ENCODE measurements at regions not wholly inside any gene's neighbourhood (a gene's known extent, or its start where the extent isn't known, plus 50 kb on each side); places are given as distances from the start of the nearest gene placed in this dataset.

- peak overlapping the region; percentile 98 for H3K27ac ChIP-seq (ENCODE audit: low read length)
- H3K9me2 ChIP-seq (ENCODE audit: insufficient read depth, low read length), result no peaks in the 10 kb centered on the region
- H3K79me2 ChIP-seq (replicated peaks; ENCODE audit: insufficient read depth, low read length), result peaks cover 4% of the 10 kb centered on the region
- no peaks in the 10 kb centered on the region for H3K9me3 ChIP-seq (ENCODE audit: low read length)
- no peak overlapping the region for H3K4me2 ChIP-seq (ENCODE audit: low read length)
- H4K20me1 ChIP-seq (ENCODE audit: insufficient read depth), result no peaks in the 10 kb centered on the region
- H3K4me3 ChIP-seq (ENCODE audit: low read length), result no peak overlapping the region
- peak overlapping the region; percentile 86 for H3K9ac ChIP-seq (ENCODE audit: low read length)
- H3K36me3 ChIP-seq (ENCODE audit: insufficient read depth, low read length), result no peaks in the 10 kb centered on the region
- H3K27me3 ChIP-seq (ENCODE audit: insufficient read depth, low read depth, low read length), result no peaks in the 10 kb centered on the region
- no peak overlapping the region for H2AFZ ChIP-seq (ENCODE audit: low read depth, low read length)
- TF ChIP-seq RAD21 (conservative IDR thresholded peaks at IDR 0.05), result no peak
- TF ChIP-seq POLR2AphosphoS5 (IDR thresholded peaks at IDR 0.05), result peak; percentile 60
- peak; percentile 15 for TF ChIP-seq SMC3 (conservative IDR thresholded peaks at IDR 0.05; ENCODE audit: poor library complexity)
- no peak for TF ChIP-seq CTCF (IDR thresholded peaks at IDR 0.05; ENCODE audit: poor library complexity, severe bottlenecking)
- TF ChIP-seq EP300 (conservative IDR thresholded peaks at IDR 0.05; ENCODE audit: poor library complexity, severe bottlenecking), result peak; percentile 73
- no peak for TF ChIP-seq EZH2 (IDR thresholded peaks at IDR 0.05; ENCODE audit: borderline replicate concordance, insufficient read depth, low read length, poor library complexity, severe bottlenecking)
- no peak for TF ChIP-seq TAF1 (IDR thresholded peaks at IDR 0.05; ENCODE audit: low read depth)
- H3F3A ChIP-seq (ENCODE audit: insufficient read depth, low read length, poor library complexity, severe bottlenecking), result peaks cover 6% of the 10 kb centered on the region
Measured at GRCh38 chr14:97415907-97416306, 618.7 kb downstream of the VRK1 start.

GRCh38 chr14:97416550-97416949, 619.4 kb downstream of the VRK1 start:
- Histone ChIP-seq H3K9me3 (ENCODE audit: low read length) (no peaks in the 10 kb centered on the region), H3F3A (ENCODE audit: insufficient read depth, low read length, poor library complexity, severe bottlenecking) (peaks cover 6% of the 10 kb centered on the region), H3K4me3 (ENCODE audit: low read length) (no peak overlapping the region), H3K27me3 (ENCODE audit: insufficient read depth, low read depth, low read length) (no peaks in the 10 kb centered on the region), H3K27ac (ENCODE audit: low read length) (peak overlapping the region; percentile 98), H3K9ac (ENCODE audit: low read length) (peak overlapping the region; percentile 2), H3K79me2 (replicated peaks; ENCODE audit: insufficient read depth, low read length) (peaks cover 4% of the 10 kb centered on the region), H3K9me2 (ENCODE audit: insufficient read depth, low read length) (no peaks in the 10 kb centered on the region), H3K36me3 (ENCODE audit: insufficient read depth, low read length) (no peaks in the 10 kb centered on the region), H2AFZ (ENCODE audit: low read depth, low read length) (no peak overlapping the region), H4K20me1 (ENCODE audit: insufficient read depth) (no peaks in the 10 kb centered on the region), H3K4me2 (ENCODE audit: low read length) (no peak overlapping the region)
- no peak for TF ChIP-seq TAF1 (IDR thresholded peaks at IDR 0.05; ENCODE audit: low read depth)
- no peak for TF ChIP-seq CTCF (IDR thresholded peaks at IDR 0.05; ENCODE audit: poor library complexity, severe bottlenecking)
- TF ChIP-seq EZH2 (IDR thresholded peaks at IDR 0.05; ENCODE audit: borderline replicate concordance, insufficient read depth, low read length, poor library complexity, severe bottlenecking), result no peak
- TF ChIP-seq POLR2AphosphoS5 (IDR thresholded peaks at IDR 0.05), result no peak
- TF ChIP-seq EP300 (conservative IDR thresholded peaks at IDR 0.05; ENCODE audit: poor library complexity, severe bottlenecking), result no peak
- no peak for TF ChIP-seq REST (IDR thresholded peaks at IDR 0.05; ENCODE audit: borderline replicate concordance)

Data from neural cell (in vitro differentiated cells).